Common myeloid progenitor, CD34-positive (primary cell): ENCODE measurements at regions not wholly inside any gene's neighbourhood (a gene's known extent, or its start where the extent isn't known, plus 50 kb on each side); places are given as distances from the start of the nearest gene placed in this dataset.

Experiments
- CTCF ChIA-PET: fragments of 350-600 bp; sonication (Branson Sonifier 250); formaldehyde crosslinking; loops from one replicate; lab custom pipeline; 2021; ENCODE audit warnings: antibody characterized with exemption; lab: Charles Lee
- POLR2A ChIA-PET: fragments of 350-600 bp; sonication (Branson Sonifier 250); formaldehyde crosslinking; loops from one replicate; lab custom pipeline; 2021; ENCODE audit warnings: antibody characterized with exemption; lab: Charles Lee
- DNase-seq, 3 donors: peaks; one replicate each; pipeline versions ENCODE4 v3.0.0 to v3.0.0-alpha.2; 2013
- H3K27ac ChIP-seq, 2 experiments: 1 replicate in 1 of 2; 2 replicates in 1 of 2; pipeline ENCODE4 v1.7.0; 2013; ENCODE audit warnings: inconsistent platforms in 2 of 2, low read length in 2 of 2, mild to moderate bottlenecking in 2 of 2, low read depth in 1 of 2, moderate library complexity in 1 of 2; ENCODE audit not compliant: severe bottlenecking in 2 of 2, insufficient read depth in 1 of 2, poor library complexity in 1 of 2
- H3K27me3 ChIP-seq, 5 experiments: replicated peaks in 2 of 5; 1 replicate in 3 of 5; 2 replicates in 2 of 5; pipeline versions ENCODE4 v1.6.1 to v1.7.0; 2013; ENCODE audit warnings: low read length in 4 of 5, mild to moderate bottlenecking in 2 of 5, moderate library complexity in 2 of 5, inconsistent platforms in 1 of 5; ENCODE audit not compliant: insufficient read depth in 5 of 5, control insufficient read depth in 4 of 5
- H3K36me3 ChIP-seq, 4 experiments: 1 replicate in 2 of 4; 2 replicates in 2 of 4; pipeline versions ENCODE4 v1.6.1 to v1.7.0; 2013; ENCODE audit warnings: low read length in 3 of 4, control low read depth in 1 of 4, mild to moderate bottlenecking in 1 of 4; ENCODE audit not compliant: control insufficient read depth in 4 of 4, insufficient read depth in 4 of 4
- H3K4me1 ChIP-seq, 4 experiments: 1 replicate in 3 of 4; 2 replicates in 1 of 4; pipeline versions ENCODE4 v1.6.1 to v1.7.1; 2013; ENCODE audit warnings: low read length in 3 of 4, mild to moderate bottlenecking in 3 of 4, control low read depth in 1 of 4, inconsistent platforms in 1 of 4, moderate library complexity in 1 of 4; ENCODE audit not compliant: control insufficient read depth in 4 of 4, insufficient read depth in 4 of 4; ENCODE audit errors: control extremely low read depth in 1 of 4
- H3K4me3 ChIP-seq, 7 experiments: 1 replicate in 4 of 7; 2 replicates in 3 of 7; pipeline versions ENCODE4 v1.5.1 to v1.7.0; 2013; ENCODE audit warnings: mild to moderate bottlenecking in 7 of 7, low read length in 6 of 7, moderate library complexity in 6 of 7, inconsistent platforms in 2 of 7, low read depth in 2 of 7, control low read depth in 1 of 7; ENCODE audit not compliant: insufficient read depth in 4 of 7, control insufficient read depth in 1 of 7; ENCODE audit errors: extremely low read depth in 1 of 7
- H3K9me3 ChIP-seq, 5 experiments: 1 replicate in 4 of 5; 2 replicates in 1 of 5; pipeline versions ENCODE4 v1.6.1 to v1.7.1; 2013; ENCODE audit warnings: low read length in 4 of 5, mild to moderate bottlenecking in 2 of 5, inconsistent platforms in 1 of 5, low read depth in 1 of 5, moderate library complexity in 1 of 5; ENCODE audit not compliant: control insufficient read depth in 4 of 5, insufficient read depth in 2 of 5; ENCODE audit errors: control extremely low read depth in 1 of 5
- WGBS: methylation state at CpG from one replicate; pipeline ENCODE4 v1.1.5; 2013; ENCODE audit not compliant: insufficient coverage; 5-methylcytosine and 5-hydroxymethylcytosine counted together

GRCh38 chr5:74095871-74096270 lies 469.9 kb downstream of the ARHGEF28 start:
- Histone ChIP-seq H3K4me1 (peaks cover 0 to 19% (median 3%) of the 10 kb centered on the region in 4 experiments), H3K27me3 (no peaks in the 10 kb centered on the region), H3K36me3 (no peaks in the 10 kb centered on the region), H3K27ac (no peak overlapping the region), H3K4me3 (no peak overlapping the region), H3K9me3 (peaks cover 0 to 6% (median 0%) of the 10 kb centered on the region in 5 experiments)
- POLR2A ChIA-PET, result no interaction called here
- CTCF ChIA-PET, result interaction anchor here (1.1 to 2.5 kb wide), 2 partner anchors 9 to 12 kb away, joined by 4 to 6 read pairs; no protein-coding TSS in a partner anchor
- no CpG with 5 or more reads among the region's 5 CpGs for WGBS
- no peak for DNase-seq

GRCh38 chr5:74094782-74095108 lies 468.7 kb downstream of the ARHGEF28 start:
- H3K4me1 ChIP-seq, result peaks cover 0 to 19% (median 3%) of the 10 kb centered on the region in 4 experiments
- 78% methylated on average over 3 of the region's 4 CpGs for WGBS
- H3K9me3 ChIP-seq, result peaks cover 0 to 4% (median 0%) of the 10 kb centered on the region in 5 experiments
- DNase-seq, result no peak
- no peaks in the 10 kb centered on the region for H3K36me3 ChIP-seq
- H3K27ac ChIP-seq, result no peak overlapping the region
- no peak overlapping the region for H3K4me3 ChIP-seq
- ChIA-PET POLR2A (no interaction called here), CTCF (no interaction called here)
- H3K27me3 ChIP-seq, result no peaks in the 10 kb centered on the region

- WGBS, result 50% methylated on average over 2 of the region's 5 CpGs
- Histone ChIP-seq H3K4me3 (no peak overlapping the region), H3K27ac (no peak overlapping the region), H3K4me1 (peaks cover 0 to 15% (median 3%) of the 10 kb centered on the region in 4 experiments), H3K36me3 (no peaks in the 10 kb centered on the region), H3K27me3 (no peaks in the 10 kb centered on the region), H3K9me3 (no peaks in the 10 kb centered on the region)
- ChIA-PET POLR2A (no interaction called here), CTCF (no interaction called here)
- DNase-seq, result peak in 2 of 3 donors; percentile 40 to 68
Observed at GRCh38 chr5:74094096-74094781, 468.2 kb downstream of the ARHGEF28 start.

- Histone ChIP-seq H3K4me3 (no peak overlapping the region), H3K9me3 (no peaks in the 10 kb centered on the region), H3K27me3 (no peaks in the 10 kb centered on the region), H3K27ac (no peak overlapping the region), H3K4me1 (peaks cover 0 to 9% (median 1%) of the 10 kb centered on the region in 4 experiments), H3K36me3 (no peaks in the 10 kb centered on the region)
- WGBS, result 100% methylated on average over 2 of the region's 2 CpGs
- ChIA-PET CTCF (interaction anchor here (0.9 kb wide), 1 partner anchor 14 kb away, joined by 3 read pairs; no protein-coding TSS in a partner anchor), POLR2A (no interaction called here)
- no peak for DNase-seq
Observed at GRCh38 chr5:74093561-74093960, 467.6 kb downstream of the ARHGEF28 start.

GRCh38 chr5:74092766-74093165 lies 466.8 kb downstream of the ARHGEF28 start:
- POLR2A ChIA-PET, result no interaction called here
- CTCF ChIA-PET, result interaction anchor here (0.9 to 1.1 kb wide), 3 partner anchors 13 to 24 kb away, joined by 3 read pairs; no protein-coding TSS in a partner anchor
- 100% methylated on average over 1 of the region's 2 CpGs for WGBS

GRCh38 chr5:74085782-74086181 lies 459.8 kb downstream of the ARHGEF28 start:
- 100% methylated on average over 2 of the region's 2 CpGs for WGBS
- ChIA-PET POLR2A (no interaction called here), CTCF (interaction anchor here (1.6 kb wide), 1 partner anchor 23 kb away, joined by 3 read pairs; no protein-coding TSS in a partner anchor)
- no peak overlapping the region for H3K4me3 ChIP-seq
- no peaks in the 10 kb centered on the region for H3K9me3 ChIP-seq
- no peaks in the 10 kb centered on the region for H3K4me1 ChIP-seq
- no peak for DNase-seq
- H3K27ac ChIP-seq, result no peak overlapping the region
- H3K27me3 ChIP-seq, result no peaks in the 10 kb centered on the region
- H3K36me3 ChIP-seq, result no peaks in the 10 kb centered on the region

More at GRCh38 chr5:74092766-74093165, 466.8 kb downstream of the ARHGEF28 start:
- H3K27me3 ChIP-seq, result no peaks in the 10 kb centered on the region
- H3K9me3 ChIP-seq, result no peaks in the 10 kb centered on the region
- no peak overlapping the region for H3K27ac ChIP-seq
- no peaks in the 10 kb centered on the region for H3K36me3 ChIP-seq
- peaks cover 0 to 2% (median 0%) of the 10 kb centered on the region in 4 experiments for H3K4me1 ChIP-seq
- no peak for DNase-seq
- H3K4me3 ChIP-seq, result no peak overlapping the region

GRCh38 chr5:74085186-74085585 lies 459.2 kb downstream of the ARHGEF28 start:
- Histone ChIP-seq H3K9me3 (no peaks in the 10 kb centered on the region), H3K4me3 (no peak overlapping the region), H3K27me3 (no peaks in the 10 kb centered on the region), H3K4me1 (no peaks in the 10 kb centered on the region), H3K36me3 (no peaks in the 10 kb centered on the region), H3K27ac (no peak overlapping the region)
- ChIA-PET CTCF (interaction anchor here (1.6 kb wide), 1 partner anchor 24 kb away, joined by 3 read pairs; no protein-coding TSS in a partner anchor), POLR2A (no interaction called here)
- WGBS, result 21% methylated on average over 2 of the region's 4 CpGs
- no peak for DNase-seq
